SU-DHL-6 (cell line): ENCODE measurements at regions not wholly inside any gene's neighbourhood (a gene's known extent, or its start where the extent isn't known, plus 50 kb on each side); places are given as distances from the start of the nearest gene placed in this dataset.

Experiments used
- H2AFZ ChIP-seq: fragments of 200-600 bp; sonication (generic); 2 replicates; pipeline ENCODE4 v1.6.1; 2014; ENCODE audit warnings: low read depth, mild to moderate bottlenecking, moderate library complexity, mixed read lengths, antibody characterized with exemption, low read length; ENCODE audit not compliant: severe bottlenecking
- H3F3A ChIP-seq: fragments of 200-600 bp; shearing (Covaris generic); 2 replicates; pipeline ENCODE4 v1.6.0; 2016; ENCODE audit warnings: antibody characterized with exemption, mild to moderate bottlenecking; ENCODE audit not compliant: insufficient read depth
- H3K27ac ChIP-seq: fragments of 200-600 bp; sonication (generic); 2 replicates; pipeline ENCODE4 v1.5.1; 2016; ENCODE audit warnings: low read depth, mild to moderate bottlenecking, low read length, moderate library complexity, mixed read lengths
- H3K27me3 ChIP-seq: fragments of 200-600 bp; sonication (generic), shearing (Covaris generic); 2 replicates; pipeline ENCODE4 v1.6.0; 2014; ENCODE audit warnings: mild to moderate bottlenecking, low read length
- H3K36me3 ChIP-seq: fragments of 200-600 bp; sonication (generic); 2 replicates; pipeline ENCODE4 v1.6.1; 2014; ENCODE audit warnings: mild to moderate bottlenecking, low read length, mixed read lengths
- H3K4me2 ChIP-seq: fragments of 300-600, 200-600 bp; shearing (Covaris generic), sonication (generic); 2 replicates; pipeline ENCODE4 v1.6.0; 2014; ENCODE audit warnings: low read length, low read depth, mild to moderate bottlenecking; ENCODE audit not compliant: poor library complexity, severe bottlenecking
- H3K4me3 ChIP-seq: fragments of 200-600 bp; sonication (generic); 2 replicates; pipeline ENCODE4 v1.5.1; 2014; ENCODE audit warnings: antibody characterized with exemption, low read length, mild to moderate bottlenecking, mixed read lengths; ENCODE audit not compliant: insufficient read depth, poor library complexity, severe bottlenecking
- H3K79me2 ChIP-seq: fragments of 200-600 bp; sonication (generic); 2 replicates; pipeline ENCODE4 v1.6.1; 2014; ENCODE audit warnings: mild to moderate bottlenecking, low read length, moderate library complexity; ENCODE audit not compliant: insufficient read depth
- H3K9ac ChIP-seq: fragments of 200-600 bp; sonication (generic); 2 replicates; pipeline ENCODE4 v1.7.0; 2014; ENCODE audit warnings: mild to moderate bottlenecking, low read length
- H3K9me2 ChIP-seq: fragments of 200-600 bp; sonication (generic); replicated peaks from 2 replicates; pipeline ENCODE4 v1.6.1; 2014; ENCODE audit warnings: low read length; ENCODE audit not compliant: insufficient read depth
- H3K9me3 ChIP-seq: fragments of 200-600 bp; sonication (generic); 2 replicates; pipeline ENCODE4 v1.6.1; 2014; ENCODE audit warnings: low read length, mixed read lengths; ENCODE audit not compliant: insufficient read depth
- H4K20me1 ChIP-seq: fragments of 200-600 bp; sonication (generic); 2 replicates; pipeline ENCODE4 v1.6.1; 2014; ENCODE audit warnings: low read depth, mild to moderate bottlenecking, antibody characterized with exemption, low read length, moderate library complexity, mixed read lengths
- EZH2phosphoT487 ChIP-seq: fragments of 200-600 bp; sonication (generic), shearing (Covaris generic); conservative IDR thresholded peaks from 2 replicates; pipeline ENCODE4 v1.6.1; 2018; ENCODE audit warnings: mild to moderate bottlenecking, antibody characterized with exemption, low read length, moderate library complexity, mixed read lengths
- TF ChIP-seq, protein P1 (sequence below): fragments of 200-600 bp; sonication (generic); IDR thresholded peaks from one replicate; pipeline ENCODE4 v1.5.1; 2017; ENCODE audit warnings: antibody characterized with exemption, mild to moderate bottlenecking, low read length, moderate library complexity; ENCODE audit not compliant: insufficient read depth, poor library complexity, severe bottlenecking

- Histone ChIP-seq H3K27ac (no peak overlapping the region), H3K4me3 (no peak overlapping the region), H4K20me1 (no peaks in the 10 kb centered on the region), H2AFZ (no peak overlapping the region), H3F3A (no peaks in the 10 kb centered on the region), H3K9me3 (no peaks in the 10 kb centered on the region), H3K79me2 (no peaks in the 10 kb centered on the region), H3K36me3 (no peaks in the 10 kb centered on the region), H3K27me3 (no peaks in the 10 kb centered on the region), H3K9me2 (no peaks in the 10 kb centered on the region), H3K9ac (no peak overlapping the region), H3K4me2 (no peak overlapping the region)
- no peak for TF ChIP-seq EZH2phosphoT487
- TF ChIP-seq, protein P1, sequence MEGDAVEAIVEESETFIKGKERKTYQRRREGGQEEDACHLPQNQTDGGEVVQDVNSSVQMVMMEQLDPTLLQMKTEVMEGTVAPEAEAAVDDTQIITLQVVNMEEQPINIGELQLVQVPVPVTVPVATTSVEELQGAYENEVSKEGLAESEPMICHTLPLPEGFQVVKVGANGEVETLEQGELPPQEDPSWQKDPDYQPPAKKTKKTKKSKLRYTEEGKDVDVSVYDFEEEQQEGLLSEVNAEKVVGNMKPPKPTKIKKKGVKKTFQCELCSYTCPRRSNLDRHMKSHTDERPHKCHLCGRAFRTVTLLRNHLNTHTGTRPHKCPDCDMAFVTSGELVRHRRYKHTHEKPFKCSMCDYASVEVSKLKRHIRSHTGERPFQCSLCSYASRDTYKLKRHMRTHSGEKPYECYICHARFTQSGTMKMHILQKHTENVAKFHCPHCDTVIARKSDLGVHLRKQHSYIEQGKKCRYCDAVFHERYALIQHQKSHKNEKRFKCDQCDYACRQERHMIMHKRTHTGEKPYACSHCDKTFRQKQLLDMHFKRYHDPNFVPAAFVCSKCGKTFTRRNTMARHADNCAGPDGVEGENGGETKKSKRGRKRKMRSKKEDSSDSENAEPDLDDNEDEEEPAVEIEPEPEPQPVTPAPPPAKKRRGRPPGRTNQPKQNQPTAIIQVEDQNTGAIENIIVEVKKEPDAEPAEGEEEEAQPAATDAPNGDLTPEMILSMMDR, result no peak
Observed at GRCh38 chr14:98462908-98463307, 809.1 kb downstream of the BCL11B start.

DNA sequence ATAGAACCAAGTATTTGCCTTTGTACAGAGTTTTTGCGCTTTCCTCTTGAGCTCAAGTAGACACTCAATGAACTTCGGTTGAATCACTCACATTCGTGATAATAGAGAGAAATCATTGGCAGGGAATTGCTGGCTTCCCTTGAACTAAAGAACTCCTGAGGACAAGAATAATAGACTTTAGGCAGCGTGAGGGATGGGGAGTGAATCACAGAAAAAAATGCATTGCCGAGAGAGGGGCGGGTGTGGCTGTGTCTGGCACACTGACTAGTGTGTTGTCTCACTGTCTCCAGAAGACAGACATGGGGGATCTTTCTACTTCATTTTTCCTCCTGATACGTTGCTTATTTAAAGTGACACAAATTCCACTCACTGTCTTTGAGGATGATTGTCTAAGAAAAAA is 805.2 kb downstream of the BCL11B start:
- H3K9me3 ChIP-seq, result no peaks in the 10 kb centered on the region
- H3K4me3 ChIP-seq, result no peak overlapping the region
- no peaks in the 10 kb centered on the region for H4K20me1 ChIP-seq
- H3K79me2 ChIP-seq, result no peaks in the 10 kb centered on the region
- H3K27ac ChIP-seq, result no peak overlapping the region
- H3K9ac ChIP-seq, result no peak overlapping the region
- H2AFZ ChIP-seq, result no peak overlapping the region
- H3K36me3 ChIP-seq, result no peaks in the 10 kb centered on the region
- no peaks in the 10 kb centered on the region for H3F3A ChIP-seq
- H3K4me2 ChIP-seq, result no peak overlapping the region
- H3K9me2 ChIP-seq, result no peaks in the 10 kb centered on the region
- H3K27me3 ChIP-seq, result no peaks in the 10 kb centered on the region
- TF ChIP-seq, protein P1, result no peak
- no peak for TF ChIP-seq EZH2phosphoT487

DNA sequence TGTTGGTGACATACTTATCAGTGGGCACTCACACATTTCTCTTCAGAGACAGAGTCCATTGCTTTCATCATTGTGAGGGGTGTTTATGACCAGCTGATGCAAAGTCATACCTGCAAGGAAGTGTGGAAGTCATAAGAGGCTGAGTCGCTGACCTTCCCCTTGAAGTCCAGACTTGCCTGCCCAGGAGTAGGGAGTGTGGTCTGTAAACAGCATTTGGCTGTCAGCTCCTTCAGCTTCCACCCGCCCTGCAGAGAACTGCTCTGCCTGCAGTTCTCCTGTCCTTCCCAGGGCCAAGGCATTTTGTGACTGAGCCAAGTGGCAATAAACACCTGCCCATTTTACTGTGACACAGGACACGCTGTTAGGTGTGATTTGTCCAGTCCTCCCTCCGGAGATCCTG is 801.3 kb downstream of the BCL11B start:
- Histone ChIP-seq H3K27me3 (no peaks in the 10 kb centered on the region), H3K79me2 (no peaks in the 10 kb centered on the region), H3K9ac (no peak overlapping the region), H4K20me1 (no peaks in the 10 kb centered on the region), H3F3A (no peaks in the 10 kb centered on the region), H3K36me3 (no peaks in the 10 kb centered on the region), H3K4me2 (no peak overlapping the region), H3K27ac (no peak overlapping the region), H3K9me2 (no peaks in the 10 kb centered on the region), H3K9me3 (no peaks in the 10 kb centered on the region), H2AFZ (no peak overlapping the region), H3K4me3 (no peak overlapping the region)
- TF ChIP-seq, protein P1, result no peak
- TF ChIP-seq EZH2phosphoT487, result no peak
